Right ventricle myocardium superior (tissue), 1 donor: ENCODE measurements at regions not wholly inside any gene's neighbourhood (a gene's known extent, or its start where the extent isn't known, plus 50 kb on each side); places are given as distances from the start of the nearest gene placed in this dataset.

Experiments used
- ATAC-seq: fragments of 200-7000 bp; cut with Tn5 transposase; one replicate; pipeline ENCODE4 v1.9.1; 2020; ENCODE audit warnings: mild to moderate bottlenecking; ENCODE audit not compliant: poor library complexity
- DNase-seq: peaks from one replicate; pipeline ENCODE4 v3.0.0-alpha.2; 2020
- intact Hi-C: fragments of 100-400 bp; cut with DNase I; formaldehyde crosslinking; loops from one replicate; pipeline ENCODE4 v1.11.2; 2022
- donor health status: DM: no; HTN: yes; CAD: no; lungs with severe emphysema.

GRCh38 chr11:69361466-69361865 is 67.5 kb downstream of the MYEOV start:
- intact Hi-C loops, result no loop called here
- ATAC-seq (no peak), DNase-seq (no peak)

- no peak for ATAC-seq
- intact Hi-C loops, result no loop called here
- DNase-seq, result no peak
Observed at GRCh38 chr11:69362315-69362714, 68.4 kb downstream of the MYEOV start.

- intact Hi-C loops, result no loop called here
- no peak for ATAC-seq
Observed at GRCh38 chr11:69364921-69365320, 71.0 kb downstream of the MYEOV start.

GRCh38 chr11:69365558-69365957 is 71.6 kb downstream of the MYEOV start:
- no peak for ATAC-seq
- intact Hi-C loops, result no loop called here
- DNase-seq, result no peak

More at GRCh38 chr11:69364921-69365320, 71.0 kb downstream of the MYEOV start:
- DNase-seq, result no peak

GRCh38 chr11:69366591-69366990 is 72.6 kb downstream of the MYEOV start:
- DNase-seq, result no peak
- no peak for ATAC-seq
- intact Hi-C loops, result no loop called here

GRCh38 chr11:69367211-69367964 is 73.4 kb downstream of the MYEOV start:
- DNase-seq (no peak), ATAC-seq (no peak)
- intact Hi-C loops, result no loop called here

- DNase-seq (no peak), ATAC-seq (no peak)
- intact Hi-C loops, result no loop called here
Observed at GRCh38 chr11:69368119-69368880, 74.3 kb downstream of the MYEOV start.

GRCh38 chr11:69369210-69369825 is 75.4 kb downstream of the MYEOV start:
- intact Hi-C loops, result no loop called here
- DNase-seq (no peak), ATAC-seq (no peak)

GRCh38 chr11:69369945-69370344 is 76.0 kb downstream of the MYEOV start:
- DNase-seq, result no peak
- intact Hi-C loops, result no loop called here
- no peak for ATAC-seq

GRCh38 chr11:69370984-69371709 is 77.2 kb downstream of the MYEOV start:
- no peak for ATAC-seq
- DNase-seq, result no peak

GRCh38 chr11:69371731-69372588 is 78.0 kb downstream of the MYEOV start:
- ATAC-seq (no peak), DNase-seq (peak; percentile 18)
- intact Hi-C loops, result no loop called here

More at GRCh38 chr11:69370984-69371709, 77.2 kb downstream of the MYEOV start:
- intact Hi-C loops, result no loop called here

- DNase-seq (peak; percentile 15), ATAC-seq (no peak)
- intact Hi-C loops, result no loop called here
Observed at GRCh38 chr11:69372589-69373250, 78.8 kb downstream of the MYEOV start.

GRCh38 chr11:69373251-69373635 is 79.3 kb downstream of the MYEOV start:
- ATAC-seq, result no peak
- intact Hi-C loops, result no loop called here
- no peak for DNase-seq

- ATAC-seq (no peak), DNase-seq (peak; percentile 40)
- intact Hi-C loops, result no loop called here
Observed at GRCh38 chr11:69374110-69374945, 80.4 kb downstream of the MYEOV start.

- DNase-seq, result no peak
- intact Hi-C loops, result no loop called here
- no peak for ATAC-seq
Observed at GRCh38 chr11:69374946-69375310, 81.0 kb downstream of the MYEOV start.

GRCh38 chr11:69375316-69376154 is 81.6 kb downstream of the MYEOV start:
- ATAC-seq (no peak), DNase-seq (peak; percentile 33)
- intact Hi-C loops, result no loop called here
